AG09319 (cell line): ENCODE measurements at regions not wholly inside any gene's neighbourhood (a gene's known extent, or its start where the extent isn't known, plus 50 kb on each side); places are given as distances from the start of the nearest gene placed in this dataset.

Experiments used
- DNase-seq: peaks from one replicate; pipeline ENCODE4 v3.0.0-alpha.2; 2010; ENCODE audit warnings: low read depth; ENCODE audit errors: extremely low read depth
- TF ChIP-seq, protein P1 (sequence below): IDR thresholded peaks from 2 replicates; pipeline ENCODE4 v1.5.1; 2011; ENCODE audit warnings: low read depth, mild to moderate bottlenecking, inconsistent platforms, low read length, moderate library complexity

DNA sequence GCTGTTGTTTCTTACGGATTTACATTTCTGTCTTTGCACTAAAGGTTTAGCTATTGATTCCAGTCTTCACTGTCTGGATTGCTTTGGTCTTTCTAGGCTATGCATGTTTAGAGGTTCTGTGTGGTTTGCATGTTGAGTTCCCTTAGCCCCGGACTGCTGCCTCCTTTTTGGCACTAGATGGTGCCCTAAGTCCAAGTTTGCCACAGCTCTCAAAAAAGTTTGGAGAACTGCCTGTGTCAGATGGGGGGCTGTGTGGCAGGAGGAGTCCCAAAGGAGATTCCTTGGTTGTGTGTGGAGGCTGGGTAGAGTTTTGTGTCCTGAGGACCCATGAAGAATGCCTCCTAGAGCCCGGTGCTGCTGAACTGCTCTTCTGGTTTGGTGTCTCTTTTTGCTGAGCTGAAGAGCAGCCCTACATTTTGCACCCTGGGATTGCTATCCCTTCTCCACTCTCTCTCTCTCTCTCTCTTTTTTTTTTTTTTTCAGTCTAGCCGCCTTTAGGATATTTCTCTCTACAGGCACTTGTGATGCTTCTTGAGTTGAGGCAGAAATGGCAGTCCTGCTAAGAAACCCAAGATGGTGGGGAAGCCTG is 74.4 kb downstream of the PTGS2 start:
- no peak for DNase-seq
- TF ChIP-seq, protein P1, sequence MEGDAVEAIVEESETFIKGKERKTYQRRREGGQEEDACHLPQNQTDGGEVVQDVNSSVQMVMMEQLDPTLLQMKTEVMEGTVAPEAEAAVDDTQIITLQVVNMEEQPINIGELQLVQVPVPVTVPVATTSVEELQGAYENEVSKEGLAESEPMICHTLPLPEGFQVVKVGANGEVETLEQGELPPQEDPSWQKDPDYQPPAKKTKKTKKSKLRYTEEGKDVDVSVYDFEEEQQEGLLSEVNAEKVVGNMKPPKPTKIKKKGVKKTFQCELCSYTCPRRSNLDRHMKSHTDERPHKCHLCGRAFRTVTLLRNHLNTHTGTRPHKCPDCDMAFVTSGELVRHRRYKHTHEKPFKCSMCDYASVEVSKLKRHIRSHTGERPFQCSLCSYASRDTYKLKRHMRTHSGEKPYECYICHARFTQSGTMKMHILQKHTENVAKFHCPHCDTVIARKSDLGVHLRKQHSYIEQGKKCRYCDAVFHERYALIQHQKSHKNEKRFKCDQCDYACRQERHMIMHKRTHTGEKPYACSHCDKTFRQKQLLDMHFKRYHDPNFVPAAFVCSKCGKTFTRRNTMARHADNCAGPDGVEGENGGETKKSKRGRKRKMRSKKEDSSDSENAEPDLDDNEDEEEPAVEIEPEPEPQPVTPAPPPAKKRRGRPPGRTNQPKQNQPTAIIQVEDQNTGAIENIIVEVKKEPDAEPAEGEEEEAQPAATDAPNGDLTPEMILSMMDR = peak; percentile 93

DNA sequence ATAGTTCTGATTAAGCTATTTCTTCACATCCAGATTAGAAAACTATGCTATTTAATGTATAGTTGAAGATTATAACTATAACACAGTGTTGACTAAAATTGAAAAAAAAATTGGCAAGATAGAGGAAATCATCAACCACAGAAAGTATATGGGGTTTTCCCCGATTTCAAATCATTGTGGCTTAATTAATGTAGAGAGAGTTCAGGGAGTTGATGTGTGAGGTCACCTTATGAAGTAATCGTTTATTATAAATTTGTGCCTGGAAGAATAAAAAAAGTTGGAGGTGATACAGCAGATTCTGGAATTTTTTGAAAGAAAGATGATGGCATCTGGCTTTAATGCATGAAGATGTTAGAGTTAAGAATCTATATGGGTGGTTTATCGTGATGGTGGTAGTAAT is 84.3 kb downstream of the PTGS2 start:
- TF ChIP-seq, protein P1 = no peak
- no peak for DNase-seq

DNA sequence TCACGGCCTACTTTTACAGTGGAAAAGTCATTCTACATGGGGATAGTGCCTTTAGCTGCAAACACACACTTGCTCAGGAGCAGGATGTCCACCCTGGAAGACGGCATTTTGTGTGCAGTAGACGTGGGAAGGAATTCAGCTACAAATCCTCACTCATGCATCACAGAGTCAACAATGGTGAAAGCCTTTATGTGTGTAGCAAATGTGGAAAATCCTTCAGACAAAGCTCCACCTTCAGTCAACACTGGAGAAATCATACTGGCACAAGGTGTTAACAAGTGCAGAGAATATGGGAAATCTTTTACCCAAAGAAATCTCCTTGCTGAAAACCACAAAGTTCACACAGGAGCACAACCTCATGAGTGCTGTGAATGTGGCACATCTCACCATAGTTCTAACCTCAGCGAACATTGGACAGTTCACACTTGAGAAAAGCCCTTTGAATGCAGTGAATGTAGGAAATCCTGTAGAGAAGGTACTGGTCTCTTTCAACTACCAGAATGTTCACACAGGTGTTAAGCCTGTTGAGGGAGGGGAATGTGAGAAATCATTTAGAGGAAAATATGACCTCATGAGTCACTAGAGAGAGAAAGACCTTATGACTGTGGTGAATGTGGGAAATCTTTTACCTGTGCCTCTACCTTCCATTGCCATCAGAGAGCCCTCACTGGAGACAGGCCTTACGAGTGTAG is 101.8 kb downstream of the PTGS2 start:
- DNase-seq = no peak
- TF ChIP-seq, protein P1 = no peak

DNA sequence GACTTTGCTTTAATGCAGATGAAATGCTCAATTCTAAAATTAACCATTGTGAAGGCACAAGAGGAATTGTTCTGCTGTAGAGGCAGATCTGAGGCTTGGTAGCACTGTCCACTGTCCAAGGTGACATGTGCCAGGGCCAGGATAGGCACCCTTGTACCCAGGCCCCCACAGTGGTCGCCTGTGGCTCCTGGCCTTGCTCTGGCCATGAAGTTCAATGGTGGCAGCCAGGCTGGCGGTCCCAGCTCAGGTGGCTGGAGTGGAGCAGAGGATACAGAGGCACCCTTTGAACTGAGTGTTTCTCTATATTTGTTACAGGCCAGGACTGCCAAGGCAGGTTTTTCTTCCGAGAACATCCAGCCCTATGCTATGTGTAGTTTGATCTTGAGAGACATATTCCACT is 102.6 kb downstream of the PTGS2 start:
- no peak for DNase-seq
- TF ChIP-seq, protein P1 = no peak

DNA sequence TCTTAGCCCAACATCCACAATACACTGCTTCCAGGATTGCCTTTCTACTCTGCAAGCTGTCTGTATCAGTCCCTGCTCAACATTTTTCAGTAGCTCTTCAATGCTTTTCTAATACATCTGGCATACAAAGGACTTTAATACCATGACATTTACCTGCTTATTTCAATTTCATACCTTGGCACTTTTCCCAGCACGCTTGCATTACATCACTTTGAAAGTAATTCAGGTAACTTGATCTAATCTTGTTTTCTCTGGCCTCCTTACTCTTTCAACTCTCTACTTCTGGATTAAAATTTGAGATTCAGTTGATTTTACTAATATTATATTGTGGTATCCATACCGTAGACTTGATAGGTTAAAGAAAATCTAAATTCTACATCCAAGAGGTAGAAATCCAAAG is 103.0 kb downstream of the PTGS2 start:
- no peak for DNase-seq
- TF ChIP-seq, protein P1 = no peak

DNA sequence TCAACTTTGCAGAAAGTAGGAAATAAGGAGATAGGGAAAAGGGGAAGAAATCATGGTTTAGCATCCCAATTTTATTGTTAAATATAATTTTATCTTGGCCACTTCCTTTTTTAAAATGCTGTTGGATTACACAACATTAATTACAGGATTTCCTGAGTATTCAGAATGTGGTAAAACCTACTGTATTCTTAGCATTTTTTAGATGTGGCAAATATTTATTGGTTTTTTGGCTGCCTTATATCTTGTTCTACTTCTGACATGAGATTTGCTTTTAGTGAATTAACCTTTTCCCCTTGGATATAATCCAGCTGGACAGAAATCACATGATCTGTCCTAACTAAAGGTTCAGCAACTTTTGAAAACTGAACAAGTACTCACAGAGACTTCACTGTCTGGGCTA is 104.9 kb downstream of the PTGS2 start:
- peak; percentile 19 for DNase-seq
- TF ChIP-seq, protein P1 = no peak

DNA sequence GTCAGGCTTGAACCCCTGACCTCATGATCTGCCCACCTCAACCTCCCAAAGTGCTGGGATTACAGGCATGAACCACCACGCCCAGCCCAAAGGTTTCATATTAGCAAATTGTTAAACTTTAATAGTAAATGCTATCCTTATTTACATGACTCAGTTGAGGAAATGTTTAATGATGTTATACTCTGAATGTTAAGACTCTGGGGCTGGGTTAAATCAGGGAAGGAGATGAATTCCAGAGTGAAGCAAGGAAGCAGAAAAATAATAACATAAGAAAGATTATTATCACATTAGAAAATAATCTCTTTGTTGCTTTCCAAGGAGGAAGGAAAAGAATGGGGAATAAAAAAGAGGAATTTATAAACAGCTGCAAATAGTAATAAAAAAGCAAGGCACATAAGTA is 105.3 kb downstream of the PTGS2 start:
- TF ChIP-seq, protein P1 = no peak
- no peak for DNase-seq
